ENCODE measurements at regions not wholly inside any gene's neighbourhood (a gene's known extent, or its start where the extent isn't known, plus 50 kb on each side); places are given as distances from the start of the nearest gene placed in this dataset.

DNA sequence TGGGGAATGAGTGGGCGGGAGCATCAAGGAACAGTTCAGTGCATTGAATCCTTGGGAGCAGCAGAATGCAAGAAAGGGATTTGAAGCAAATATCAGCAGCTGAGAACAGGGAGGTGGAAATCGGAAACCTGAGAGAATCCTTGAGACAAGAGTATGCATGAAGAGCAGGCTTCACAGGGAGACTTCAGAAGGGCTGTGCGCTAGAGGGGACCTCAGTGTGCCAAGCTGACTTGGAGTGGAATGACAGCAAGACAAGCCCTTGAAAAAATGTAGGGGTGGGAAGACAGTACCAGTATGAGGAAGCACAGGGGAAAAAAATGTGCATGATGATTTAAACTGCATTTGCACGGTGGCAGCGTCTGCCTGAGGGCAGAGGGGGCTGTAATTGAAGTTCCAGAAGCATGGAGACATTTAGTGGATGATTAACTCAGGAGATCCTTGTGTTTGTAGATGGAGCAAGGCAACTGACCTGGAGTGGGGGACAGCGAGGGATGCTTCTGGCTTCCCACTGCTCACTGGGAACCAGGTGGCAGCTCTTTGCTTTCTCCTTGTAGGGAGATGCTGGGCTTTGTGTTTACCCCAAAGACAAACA is 204.9 kb upstream of the PLET1 start:
- TF ChIP-seq, protein P1, sequence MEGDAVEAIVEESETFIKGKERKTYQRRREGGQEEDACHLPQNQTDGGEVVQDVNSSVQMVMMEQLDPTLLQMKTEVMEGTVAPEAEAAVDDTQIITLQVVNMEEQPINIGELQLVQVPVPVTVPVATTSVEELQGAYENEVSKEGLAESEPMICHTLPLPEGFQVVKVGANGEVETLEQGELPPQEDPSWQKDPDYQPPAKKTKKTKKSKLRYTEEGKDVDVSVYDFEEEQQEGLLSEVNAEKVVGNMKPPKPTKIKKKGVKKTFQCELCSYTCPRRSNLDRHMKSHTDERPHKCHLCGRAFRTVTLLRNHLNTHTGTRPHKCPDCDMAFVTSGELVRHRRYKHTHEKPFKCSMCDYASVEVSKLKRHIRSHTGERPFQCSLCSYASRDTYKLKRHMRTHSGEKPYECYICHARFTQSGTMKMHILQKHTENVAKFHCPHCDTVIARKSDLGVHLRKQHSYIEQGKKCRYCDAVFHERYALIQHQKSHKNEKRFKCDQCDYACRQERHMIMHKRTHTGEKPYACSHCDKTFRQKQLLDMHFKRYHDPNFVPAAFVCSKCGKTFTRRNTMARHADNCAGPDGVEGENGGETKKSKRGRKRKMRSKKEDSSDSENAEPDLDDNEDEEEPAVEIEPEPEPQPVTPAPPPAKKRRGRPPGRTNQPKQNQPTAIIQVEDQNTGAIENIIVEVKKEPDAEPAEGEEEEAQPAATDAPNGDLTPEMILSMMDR (IDR thresholded peaks at IDR 0.05; ENCODE audit: insufficient read depth, low read length, severe bottlenecking) = no peak
- Histone ChIP-seq H3K27me3 (ENCODE audit: control insufficient read depth, insufficient read depth, low read length) (no peaks in the 10 kb centered on the region), H3K36me3 (ENCODE audit: control insufficient read depth, insufficient read depth, low read length) (no peaks in the 10 kb centered on the region), H3K4me3 (ENCODE audit: low read depth, low read length) (no peak overlapping the region)
- DNase-seq (ENCODE audit: low read depth) = no peak
- peak; percentile 68 for FAIRE-seq

DNA sequence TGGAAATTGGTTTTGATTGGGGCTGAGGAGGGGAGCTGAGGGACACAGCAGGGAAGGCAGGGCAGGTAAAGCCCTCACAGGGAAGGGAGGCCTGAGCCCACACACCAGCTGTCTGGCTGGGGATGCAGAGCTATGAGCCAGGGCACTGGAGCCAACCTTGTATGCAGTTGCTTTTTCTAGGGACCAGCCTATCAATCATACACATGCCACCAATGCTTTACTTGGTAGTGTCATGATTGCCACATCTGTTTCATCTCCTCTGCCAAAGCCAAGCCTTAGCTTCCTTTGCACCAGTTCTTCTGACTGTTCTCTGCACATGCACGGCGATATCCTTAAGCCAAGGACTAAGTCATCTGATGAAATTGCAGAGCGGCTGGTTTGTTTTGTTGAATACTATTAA is 207.1 kb upstream of the PLET1 start:
- DNase-seq (ENCODE audit: low read depth) = no peak
- Histone ChIP-seq H3K27me3 (ENCODE audit: control insufficient read depth, insufficient read depth, low read length) (no peaks in the 10 kb centered on the region), H3K36me3 (ENCODE audit: control insufficient read depth, insufficient read depth, low read length) (no peaks in the 10 kb centered on the region), H3K4me3 (ENCODE audit: low read depth, low read length) (no peak overlapping the region)
- TF ChIP-seq, protein P1 (IDR thresholded peaks at IDR 0.05; ENCODE audit: insufficient read depth, low read length, severe bottlenecking) = no peak
- no peak for FAIRE-seq

DNA sequence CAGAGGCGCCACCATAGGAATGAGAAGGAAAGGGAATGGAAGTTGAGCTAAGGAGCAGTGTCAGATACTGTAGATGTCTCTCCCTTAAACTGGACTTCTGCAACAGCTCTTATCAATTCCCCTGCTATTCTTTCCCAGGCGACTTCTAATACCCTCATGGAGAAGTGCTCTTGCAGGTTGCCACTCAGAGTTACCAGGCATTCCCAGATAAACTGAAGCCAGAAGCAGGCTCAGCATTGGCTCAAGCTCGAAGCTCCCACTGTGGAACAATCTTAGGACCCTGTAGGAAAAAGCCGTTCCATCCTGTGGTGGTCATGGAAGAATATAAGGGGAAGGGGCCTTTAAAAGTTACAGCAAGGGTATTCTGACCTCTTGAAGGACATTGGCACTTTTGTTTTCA is 208.7 kb upstream of the PLET1 start:
- FAIRE-seq (no peak), DNase-seq (ENCODE audit: low read depth) (no peak)
- TF ChIP-seq, protein P1 (IDR thresholded peaks at IDR 0.05; ENCODE audit: insufficient read depth, low read length, severe bottlenecking) = no peak
- H3K4me3 ChIP-seq (ENCODE audit: low read depth, low read length) = no peak overlapping the region
- no peaks in the 10 kb centered on the region for H3K36me3 ChIP-seq (ENCODE audit: control insufficient read depth, insufficient read depth, low read length)
- H3K27me3 ChIP-seq (ENCODE audit: control insufficient read depth, insufficient read depth, low read length) = no peaks in the 10 kb centered on the region

DNA sequence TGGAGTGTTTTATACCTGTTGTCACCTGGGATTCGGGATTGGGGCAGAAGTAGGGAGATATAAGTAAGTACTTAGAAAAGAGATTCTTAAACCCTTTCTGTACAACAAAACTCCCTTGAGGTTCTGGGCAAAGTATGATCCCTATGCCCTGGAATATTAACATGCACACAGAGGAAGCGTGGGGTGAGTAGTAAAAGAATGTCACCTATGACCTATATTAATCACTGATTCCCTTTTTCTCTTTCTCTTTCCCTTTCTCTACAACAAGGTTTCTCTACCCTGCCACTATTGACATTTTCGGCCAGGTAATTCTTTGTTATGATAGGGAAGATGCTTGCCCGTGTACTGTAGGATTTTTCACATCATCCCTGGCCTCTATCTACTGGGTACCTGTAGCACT is 209.7 kb upstream of the PLET1 start:
- DNase-seq (ENCODE audit: low read depth) = peak; percentile 71
- Histone ChIP-seq H3K4me3 (ENCODE audit: low read depth, low read length) (no peak overlapping the region), H3K36me3 (ENCODE audit: control insufficient read depth, insufficient read depth, low read length) (no peaks in the 10 kb centered on the region), H3K27me3 (ENCODE audit: control insufficient read depth, insufficient read depth, low read length) (no peaks in the 10 kb centered on the region)
- TF ChIP-seq, protein P1 (IDR thresholded peaks at IDR 0.05; ENCODE audit: insufficient read depth, low read length, severe bottlenecking) = no peak
- no peak for FAIRE-seq

DNA sequence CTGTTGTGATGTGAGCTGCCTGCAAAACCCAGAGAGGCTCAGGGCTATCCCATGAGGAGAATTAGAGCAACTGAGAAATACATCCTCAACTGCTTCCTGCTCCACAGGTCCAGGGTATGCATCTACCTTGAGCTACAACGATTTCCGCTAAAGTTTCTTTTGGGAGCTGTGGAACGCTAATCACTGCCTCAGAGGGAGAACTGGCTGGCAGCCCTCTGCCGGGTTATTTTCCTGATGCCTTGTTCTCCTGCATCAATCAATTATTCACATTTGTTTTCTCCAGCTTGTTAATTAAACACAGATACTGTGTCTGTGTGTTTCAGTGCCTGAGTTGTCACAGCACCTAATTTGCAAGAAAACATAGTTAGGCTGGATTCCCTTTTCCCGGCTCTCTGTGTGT is 211.1 kb upstream of the PLET1 start:
- Histone ChIP-seq H3K36me3 (ENCODE audit: control insufficient read depth, insufficient read depth, low read length) (no peaks in the 10 kb centered on the region), H3K27me3 (ENCODE audit: control insufficient read depth, insufficient read depth, low read length) (no peaks in the 10 kb centered on the region), H3K4me3 (ENCODE audit: low read depth, low read length) (no peak overlapping the region)
- DNase-seq (ENCODE audit: low read depth) (no peak), FAIRE-seq (no peak)
- TF ChIP-seq, protein P1 (IDR thresholded peaks at IDR 0.05; ENCODE audit: insufficient read depth, low read length, severe bottlenecking) = no peak

DNA sequence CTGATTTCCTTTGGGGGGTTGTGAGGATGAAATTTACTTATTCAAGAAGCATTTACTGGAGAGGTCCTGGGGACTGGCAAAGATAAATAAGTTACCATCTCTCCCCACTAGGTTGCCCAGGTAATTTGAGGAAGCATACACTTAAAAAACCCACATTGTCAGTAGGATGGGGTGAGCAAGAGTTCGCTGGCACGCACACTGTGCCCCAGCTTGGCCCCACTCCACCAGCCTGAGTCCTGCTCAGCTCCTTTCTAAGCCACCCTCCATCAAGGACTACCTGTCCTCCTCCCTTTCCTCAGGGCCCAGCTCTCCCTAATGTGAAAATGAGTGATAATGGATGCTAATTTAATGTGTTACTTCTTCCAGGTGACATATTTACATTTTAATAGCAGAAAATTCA is 216.5 kb upstream of the PLET1 start:
- peak; percentile 68 for DNase-seq (ENCODE audit: low read depth)
- H3K36me3 ChIP-seq (ENCODE audit: control insufficient read depth, insufficient read depth, low read length) = no peaks in the 10 kb centered on the region
- H3K4me3 ChIP-seq (ENCODE audit: low read depth, low read length) = no peak overlapping the region
- no peak for FAIRE-seq
- no peaks in the 10 kb centered on the region for H3K27me3 ChIP-seq (ENCODE audit: control insufficient read depth, insufficient read depth, low read length)
- TF ChIP-seq, protein P1 (IDR thresholded peaks at IDR 0.05; ENCODE audit: insufficient read depth, low read length, severe bottlenecking) = no peak

All from bronchial epithelial cell (primary cell).